SK-N-SH (cell line): ENCODE measurements at regions not wholly inside any gene's neighbourhood (a gene's known extent, or its start where the extent isn't known, plus 50 kb on each side); places are given as distances from the start of the nearest gene placed in this dataset.
A peak's percentile ranks its signal among the peaks of the same experiment; 100 is the strongest.

Source experiments
- CTCF ChIA-PET: fragments of 300-600, 350-600 bp; formaldehyde crosslinking; extraction: SDS; loops from one replicate; lab custom pipeline; 2021; lab: Yijun Ruan, JAX
- POLR2A ChIA-PET: fragments of 350-600 bp; sonication (Branson Sonifier 250); formaldehyde crosslinking; extraction: SDS; loops from one replicate; lab custom pipeline; 2020; ENCODE audit warnings: antibody characterized with exemption, inconsistent platforms; lab: Yijun Ruan, JAX
- DNase-seq: peaks from one replicate; pipeline ENCODE4 v3.0.0; 2012
- H2AFZ ChIP-seq: fragments of 200-600 bp; sonication (generic); 2 replicates; pipeline ENCODE4 v1.8.1; 2016; ENCODE audit warnings: antibody characterized with exemption, mild to moderate bottlenecking, low read depth
- H3F3A ChIP-seq: fragments of 200-600 bp; sonication (generic); replicated peaks from 2 replicates; pipeline ENCODE3; 2016; ENCODE audit warnings: antibody characterized with exemption, mild to moderate bottlenecking; ENCODE audit not compliant: insufficient read depth
- H3K27ac ChIP-seq, 2 experiments: fragments of 200-500 bp in 1 of 2; fragments of 200-600 bp in 1 of 2; sonication (Bioruptor generic) in 1 of 2; sonication (generic), shearing (Covaris generic) in 1 of 2; 2 replicates each; pipeline versions ENCODE4 v1.5.1 to v1.6.1; 2014 to 2016; ENCODE audit warnings: low read depth in 2 of 2, inconsistent platforms in 1 of 2, low read length in 1 of 2, mild to moderate bottlenecking in 1 of 2, mixed read lengths in 1 of 2
- H3K27me3 ChIP-seq: fragments of 200-600 bp; sonication (generic), shearing (Covaris generic); 2 replicates; pipeline ENCODE4 v1.6.1; 2016; ENCODE audit warnings: mixed run types; ENCODE audit not compliant: insufficient read depth
- H3K36me3 ChIP-seq, 2 experiments: fragments of 200-500 bp in 1 of 2; fragments of 200-600 bp in 1 of 2; sonication (Bioruptor generic) in 1 of 2; sonication (generic) in 1 of 2; replicated peaks in 1 of 2; 2 replicates each; pipeline versions ENCODE3 to v1.5.1; 2014 to 2016; ENCODE audit warnings: low read length in 1 of 2, mild to moderate bottlenecking in 1 of 2; ENCODE audit not compliant: insufficient read depth in 2 of 2, control insufficient read depth in 1 of 2
- H3K4me1 ChIP-seq, 2 experiments: fragments of 200-500 bp in 1 of 2; fragments of 200-600 bp in 1 of 2; sonication (Bioruptor generic) in 1 of 2; sonication (generic), shearing (Covaris generic) in 1 of 2; 2 replicates each; pipeline versions ENCODE4 v1.5.1 to v1.6.1; 2014 to 2016; ENCODE audit warnings: low read depth in 1 of 2, low read length in 1 of 2, mixed run types in 1 of 2; ENCODE audit not compliant: insufficient read depth in 2 of 2, control insufficient read depth in 1 of 2
- H3K4me2 ChIP-seq: fragments of 200-600 bp; sonication (generic), shearing (Covaris generic); 2 replicates; pipeline ENCODE4 v1.6.1; 2017; ENCODE audit warnings: mixed run types
- H3K4me3 ChIP-seq, 2 experiments: fragments of 200-500 bp in 1 of 2; fragments of 200-600 bp in 1 of 2; sonication (Bioruptor generic) in 1 of 2; sonication (generic), shearing (Covaris generic) in 1 of 2; 2 replicates each; pipeline versions ENCODE4 v1.5.1 to v1.8.1; 2014 to 2016; ENCODE audit warnings: low read depth in 2 of 2, inconsistent platforms in 1 of 2, low read length in 1 of 2, mild to moderate bottlenecking in 1 of 2, mixed read lengths in 1 of 2, moderate library complexity in 1 of 2
- H3K79me2 ChIP-seq: fragments of 200-600 bp; sonication (generic); 2 replicates; pipeline ENCODE4 v1.8.1; 2017; ENCODE audit warnings: mild to moderate bottlenecking; ENCODE audit not compliant: insufficient read depth
- H3K9ac ChIP-seq: fragments of 200-600 bp; sonication (generic); 2 replicates; pipeline ENCODE4 v1.6.1; 2017; ENCODE audit warnings: mixed run types
- H3K9me2 ChIP-seq: fragments of 200-600 bp; sonication (generic); 2 replicates; pipeline ENCODE4 v1.6.1; 2017; ENCODE audit warnings: mixed run types
- H3K9me3 ChIP-seq: fragments of 200-600 bp; sonication (generic); 2 replicates; pipeline ENCODE4 v1.6.1; 2017; ENCODE audit warnings: mixed run types, mild to moderate bottlenecking, moderate library complexity
- H4K20me1 ChIP-seq: fragments of 200-600 bp; sonication (generic); 2 replicates; pipeline ENCODE4 v1.6.1; 2017; ENCODE audit warnings: mild to moderate bottlenecking, mixed run types; ENCODE audit not compliant: insufficient read depth
- CHD2 ChIP-seq: fragments of 150-350 bp; IDR thresholded peaks from 2 replicates; pipeline ENCODE4 v1.6.1; 2018; ENCODE audit warnings: low read length; ENCODE audit not compliant: partially characterized antibody
- CTCF ChIP-seq: fragments of 200-600 bp; sonication (generic); IDR thresholded peaks from 2 replicates; pipeline ENCODE4 v1.6.1; 2017; ENCODE audit warnings: antibody characterized with exemption, mild to moderate bottlenecking, moderate library complexity
- ELF1 ChIP-seq: IDR thresholded peaks from 2 replicates; pipeline ENCODE4 v1.4.0; 2012
- EP300 ChIP-seq, 2 experiments: IDR thresholded peaks; 2 replicates each; pipeline versions ENCODE4 v1.4.0 to v1.6.1; 2012; ENCODE audit warnings: borderline replicate concordance in 1 of 2, low read depth in 1 of 2, low read length in 1 of 2
- JUND ChIP-seq: IDR thresholded peaks from 2 replicates; pipeline ENCODE4 v1.4.0; 2012
- MAX ChIP-seq: IDR thresholded peaks from 2 replicates; pipeline ENCODE4 v1.4.0; 2012; ENCODE audit warnings: low read depth
- MEF2A ChIP-seq: IDR thresholded peaks from 2 replicates; pipeline ENCODE4 v1.4.0; 2012; ENCODE audit warnings: low read depth, borderline replicate concordance
- NFIC ChIP-seq: IDR thresholded peaks from 2 replicates; pipeline ENCODE4 v1.4.0; 2012; ENCODE audit warnings: borderline replicate concordance
- PBX3 ChIP-seq: IDR thresholded peaks from 2 replicates; pipeline ENCODE4; 2012
- RAD21 ChIP-seq: IDR thresholded peaks from 2 replicates; pipeline ENCODE4 v1.6.1; 2012; ENCODE audit warnings: mild to moderate bottlenecking, low read length
- RCOR1 ChIP-seq: fragments of 150-350 bp; IDR thresholded peaks from 2 replicates; pipeline ENCODE4 v1.6.1; 2017; ENCODE audit warnings: antibody characterized with exemption, low read length
- REST ChIP-seq: IDR thresholded peaks from 2 replicates; pipeline ENCODE4 v1.6.1; 2012; ENCODE audit warnings: mild to moderate bottlenecking, low read depth, low read length, moderate library complexity
- TCF12 ChIP-seq: IDR thresholded peaks from 2 replicates; pipeline ENCODE4 v1.4.0; 2012
- USF1 ChIP-seq: IDR thresholded peaks from 2 replicates; pipeline ENCODE4 v1.4.0; 2012; ENCODE audit warnings: low read depth, borderline replicate concordance
- YY1 ChIP-seq: IDR thresholded peaks from 2 replicates; pipeline ENCODE4 v1.4.0; 2012; ENCODE audit warnings: low read depth, mild to moderate bottlenecking
- ZBTB33 ChIP-seq: IDR thresholded peaks from 2 replicates; pipeline ENCODE4 v1.4.0; 2012; ENCODE audit warnings: low read depth, borderline replicate concordance
- WGBS: methylation state at CpG from one replicate; pipeline ENCODE4 v1.1.6; 2017; ENCODE audit warnings: low lambda C conversion rate; 5-methylcytosine and 5-hydroxymethylcytosine counted together

GRCh38 chr4:34181311-34181841 lies 2062.9 kb downstream of the ARAP2 start:
- no peaks in the 10 kb centered on the region for H3K9me3 ChIP-seq
- H3K79me2 ChIP-seq: no peaks in the 10 kb centered on the region
- no peak overlapping the region for H2AFZ ChIP-seq
- TF ChIP-seq YY1 (peak; percentile 17; the same call in 1 of the 2 replicates), CHD2 (no peak), USF1 (no peak), RCOR1 (no peak), JUND (peak; percentile 12; the same call in 1 of the 2 replicates), EP300 (IDR thresholded peaks at IDR 0.05; ENCODE audit: borderline replicate concordance in 1 of 2, low read depth in 1 of 2, low read length in 1 of 2) (0 out of 4 replicates have a peak, but pooled peaks of 1 of the 2 experiments have one; percentile 19), ELF1 (peak; percentile 84), PBX3 (peak; percentile 25; the same call in 1 of the 2 replicates), MAX (no peak), TCF12 (peak; percentile 33), CTCF (no peak), MEF2A (no peak), NFIC (peak; percentile 27; the same call in 1 of the 2 replicates), REST (no peak), ZBTB33 (no peak), RAD21 (no peak)
- TF ChIP-seq, all 33 proteins: peak for 7
- no peak overlapping the region for H3K4me3 ChIP-seq
- H3K4me1 ChIP-seq: peaks cover 0 to 14% of the 10 kb centered on the region in 2 experiments; a peak in 1 of 4 replicates
- ChIA-PET CTCF (no interaction called here), POLR2A (no interaction called here)
- no peaks in the 10 kb centered on the region for H3K36me3 ChIP-seq
- no peak for DNase-seq
- WGBS: 3% methylated on average over 2 of the region's 2 CpGs
- no peaks in the 10 kb centered on the region for H3K9me2 ChIP-seq
- H3K9ac ChIP-seq: no peak overlapping the region
- no peaks in the 10 kb centered on the region for H4K20me1 ChIP-seq
- no peaks in the 10 kb centered on the region for H3K27me3 ChIP-seq
- peak overlapping the region; percentile 16; the same call in 1 of the 2 replicates for H3K4me2 ChIP-seq
- H3K27ac ChIP-seq: peak overlapping the region in 1 of 2 experiments; percentile 84; a peak in 2 of 4 replicates
- H3F3A ChIP-seq: peaks cover 11% of the 10 kb centered on the region
